NCI-H1092 treated with DMSO at 0.1 percent for 48 hours (cell line): ENCODE measurements at regions not wholly inside any gene's neighbourhood (a gene's known extent, or its start where the extent isn't known, plus 50 kb on each side); places are given as distances from the start of the nearest gene placed in this dataset.

Source experiments
- DNase-seq: peaks from one replicate; lab custom pipeline; 2025; lab: John Stamatoyannopoulos, UW

DNA sequence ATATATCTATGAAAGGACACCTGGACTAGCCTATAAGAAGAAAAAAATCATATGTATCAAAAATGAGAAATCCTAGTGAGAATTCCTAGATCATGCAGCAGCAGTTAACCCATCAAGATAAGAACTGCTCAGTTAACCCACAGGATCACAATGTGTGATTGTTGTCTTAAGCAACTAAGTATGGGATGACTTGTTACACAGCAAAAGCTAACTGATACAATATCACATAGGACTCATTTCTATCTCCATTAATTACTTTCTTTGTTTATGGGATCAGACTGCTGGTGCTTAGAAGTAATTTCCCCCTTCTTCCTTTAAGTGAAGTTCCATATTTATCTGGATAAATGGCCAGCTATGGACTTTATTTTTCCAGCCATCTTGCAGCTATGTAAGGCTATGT, 280.8 kb upstream of the MARCKS start:
- DNase-seq: no peak

DNA sequence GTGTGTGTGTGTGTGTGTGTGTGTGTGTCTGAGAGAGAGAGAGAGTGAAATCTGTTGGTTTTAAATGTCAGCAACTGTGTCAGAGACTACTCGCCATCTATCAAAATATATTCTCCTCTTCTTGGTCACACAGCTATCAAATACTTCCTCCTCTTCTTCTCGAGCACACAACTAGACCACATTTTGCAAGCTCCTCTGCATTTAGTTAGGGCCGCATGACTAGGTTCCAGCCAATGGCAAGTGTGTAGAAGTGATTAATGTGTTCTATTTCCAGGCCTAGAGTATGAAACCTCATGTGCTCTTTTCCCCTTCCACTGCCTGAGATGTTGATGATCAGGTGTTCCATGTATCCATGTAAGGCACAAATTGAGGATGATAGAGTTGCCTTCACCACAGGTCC, 278.5 kb upstream of the MARCKS start:
- DNase-seq: no peak

DNA sequence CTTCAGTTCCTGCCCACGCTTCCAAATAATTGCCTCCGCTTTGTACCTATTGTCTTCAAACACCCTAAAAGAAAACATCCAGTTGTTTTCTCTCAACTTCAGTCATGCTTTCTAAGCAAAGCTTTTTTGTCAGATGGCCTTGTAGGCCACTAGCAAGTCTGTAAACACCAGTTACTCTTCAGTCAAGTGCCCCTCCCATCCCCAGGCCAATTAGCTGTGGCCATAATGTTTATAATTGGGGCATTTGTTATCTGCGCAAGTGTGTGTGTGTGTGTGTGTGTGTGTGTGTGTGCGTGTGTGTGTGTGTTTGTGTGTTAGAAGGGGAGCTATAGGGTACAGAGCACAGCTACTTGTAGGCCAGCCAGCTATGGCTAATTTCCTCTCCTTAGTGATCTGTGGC, 272.4 kb upstream of the MARCKS start:
- DNase-seq: no peak

DNA sequence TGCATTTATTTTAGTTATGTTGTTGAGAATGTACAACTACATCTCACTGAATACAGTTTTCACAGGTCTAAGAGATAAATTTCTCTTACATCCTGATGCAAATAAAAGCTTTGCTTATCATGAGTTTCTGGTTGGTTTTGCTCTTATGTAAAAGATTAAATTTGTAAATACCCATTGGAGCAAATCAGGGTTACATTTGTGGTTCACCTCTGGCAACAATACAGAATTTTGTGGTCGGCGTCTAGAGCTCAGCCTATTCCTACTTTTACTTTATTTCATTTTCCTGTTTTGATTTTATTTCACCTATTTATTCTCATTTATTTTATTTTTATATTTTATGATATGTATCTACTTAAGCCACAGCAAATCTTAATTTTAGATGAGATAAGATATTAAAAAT, 271.9 kb upstream of the MARCKS start:
- DNase-seq: no peak

DNA sequence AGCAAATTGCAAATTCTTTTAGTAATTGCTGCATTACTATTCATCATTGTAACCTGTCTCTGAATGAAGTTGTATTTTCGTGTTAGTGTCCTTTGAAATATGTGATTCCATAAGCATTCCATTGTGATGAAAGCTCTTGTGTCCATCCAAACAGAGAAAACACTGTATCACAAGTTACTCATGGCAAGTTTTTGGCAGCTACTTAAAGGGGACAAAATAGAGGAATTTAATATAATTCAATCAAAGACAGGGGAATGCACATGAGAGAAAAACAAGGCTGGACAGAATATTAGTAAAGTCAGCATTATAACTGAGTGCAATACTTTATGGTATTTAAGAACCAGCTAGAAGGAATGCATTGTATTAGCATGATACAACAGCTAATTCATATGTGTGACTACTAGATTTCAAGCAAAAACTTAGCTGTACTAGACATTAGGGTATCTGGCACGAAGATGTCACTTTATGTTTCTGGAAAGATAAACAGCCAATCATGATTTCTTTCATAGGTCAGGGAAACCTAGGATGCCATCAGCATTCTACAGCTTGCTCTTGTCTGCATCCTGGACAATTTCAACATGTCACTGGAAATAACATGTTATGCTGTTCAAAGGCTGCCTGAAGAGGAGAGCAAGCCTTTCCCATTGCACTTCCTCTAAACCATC, 270.6 kb upstream of the MARCKS start:
- no peak for DNase-seq

DNA sequence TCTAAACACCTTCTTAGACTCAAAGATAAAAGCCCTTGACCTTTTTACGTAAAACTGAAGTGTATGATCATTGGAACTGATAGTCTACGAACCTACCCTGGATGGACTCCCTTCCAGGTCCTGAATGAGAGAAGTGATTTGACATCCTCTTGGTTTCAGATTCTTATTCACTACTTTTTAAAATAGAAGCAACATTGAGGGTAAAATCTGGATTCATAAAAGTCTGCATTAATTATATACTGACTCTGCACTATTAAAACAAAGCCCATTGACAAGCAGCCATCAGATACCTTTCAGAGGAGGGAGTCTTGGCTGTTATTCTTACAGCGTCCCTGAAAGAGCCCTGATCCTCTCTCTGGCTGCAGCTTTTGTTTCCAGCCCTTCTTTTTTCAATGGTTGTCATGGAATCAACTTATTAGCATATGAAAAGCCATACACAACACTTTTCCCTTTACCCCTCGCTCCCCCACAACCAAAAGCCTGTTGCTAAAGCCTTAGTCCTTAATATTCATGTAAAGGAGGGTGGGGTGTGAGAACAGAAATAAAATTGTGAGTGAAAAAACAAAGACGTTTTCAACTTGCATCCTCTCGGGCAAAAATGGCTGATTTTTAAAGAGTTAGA, 270.0 kb upstream of the MARCKS start:
- peak; percentile 68 for DNase-seq

DNA sequence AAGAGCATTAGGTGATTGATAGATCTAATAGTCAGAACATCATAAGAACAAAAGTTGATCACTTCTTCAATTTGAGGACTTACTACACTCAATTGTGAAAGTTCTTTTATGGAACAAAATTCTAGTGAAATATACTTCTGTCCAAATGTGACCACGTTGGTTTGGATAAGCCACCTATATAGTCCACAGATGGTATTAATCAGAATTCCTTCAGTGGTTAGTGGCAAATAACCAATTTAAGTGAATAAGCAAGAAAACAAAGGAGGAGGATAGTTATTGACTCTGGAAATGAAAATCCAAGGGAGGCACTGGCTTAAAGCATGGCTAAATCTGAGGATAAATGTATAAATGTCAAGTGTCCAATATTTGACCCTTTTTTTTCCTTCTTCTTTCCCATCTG, 268.5 kb upstream of the MARCKS start:
- DNase-seq: no peak

DNA sequence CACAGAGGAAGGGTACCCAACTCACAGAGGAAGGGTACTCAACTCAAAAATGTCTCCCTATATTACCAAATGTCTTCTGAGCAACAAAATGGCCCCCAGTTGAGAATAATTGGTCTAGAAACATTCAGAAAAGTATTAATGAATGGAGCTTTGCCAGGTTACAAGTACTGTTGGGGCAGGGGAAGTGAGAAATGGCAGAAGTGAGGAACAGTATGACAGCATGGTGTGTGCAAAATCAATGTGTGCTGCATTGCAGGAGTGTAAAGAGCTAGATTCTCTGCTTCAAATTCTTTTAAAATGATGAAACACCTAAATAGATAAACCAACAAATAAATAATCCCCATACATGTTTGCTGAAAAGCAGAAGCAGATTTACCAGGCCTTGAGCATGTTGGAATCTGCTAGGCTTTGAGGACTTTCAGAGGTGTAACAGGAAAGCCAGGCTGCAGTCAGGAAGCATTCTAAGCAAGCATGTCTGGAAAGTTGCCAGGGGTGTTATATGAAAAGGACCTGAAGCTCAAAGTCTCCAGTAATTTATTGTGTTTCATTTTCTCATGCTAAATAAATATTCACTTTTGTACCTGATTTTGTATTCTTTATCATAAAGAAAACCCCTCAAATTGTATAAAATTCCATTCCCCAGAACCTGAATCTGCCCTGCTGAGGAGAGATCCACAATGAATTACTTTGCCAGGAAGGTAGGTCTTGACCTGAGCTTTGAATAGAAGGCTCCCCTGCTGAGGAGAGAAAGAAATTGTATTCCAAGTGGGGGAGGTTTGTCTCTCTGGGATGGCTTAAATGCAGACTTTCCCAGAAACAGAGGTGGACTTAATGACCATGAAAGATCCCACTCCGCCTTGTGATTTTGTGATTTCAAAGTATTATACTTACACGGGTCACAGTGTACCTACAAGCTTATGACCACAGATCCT, 265.0 kb upstream of the MARCKS start:
- DNase-seq: peak; percentile 42

DNA sequence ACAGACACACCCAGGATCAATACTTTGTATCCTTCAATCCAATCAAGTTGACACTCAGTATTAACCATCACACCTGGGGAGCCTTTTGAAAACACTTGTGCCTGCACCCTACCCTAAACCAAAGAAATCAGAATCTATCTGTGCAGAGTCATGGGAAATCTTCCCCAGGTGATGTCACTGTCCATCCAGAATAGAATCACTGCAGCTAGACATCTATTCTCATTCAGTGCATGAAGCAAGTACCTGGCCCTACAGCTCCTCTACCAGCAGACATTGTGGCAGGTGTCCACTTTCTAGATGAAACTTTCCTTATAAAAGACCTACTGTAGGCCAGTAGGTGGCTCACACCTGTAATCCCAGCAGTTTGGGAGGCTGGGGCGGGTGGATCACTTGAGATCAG, 262.4 kb upstream of the MARCKS start:
- DNase-seq: no peak

DNA sequence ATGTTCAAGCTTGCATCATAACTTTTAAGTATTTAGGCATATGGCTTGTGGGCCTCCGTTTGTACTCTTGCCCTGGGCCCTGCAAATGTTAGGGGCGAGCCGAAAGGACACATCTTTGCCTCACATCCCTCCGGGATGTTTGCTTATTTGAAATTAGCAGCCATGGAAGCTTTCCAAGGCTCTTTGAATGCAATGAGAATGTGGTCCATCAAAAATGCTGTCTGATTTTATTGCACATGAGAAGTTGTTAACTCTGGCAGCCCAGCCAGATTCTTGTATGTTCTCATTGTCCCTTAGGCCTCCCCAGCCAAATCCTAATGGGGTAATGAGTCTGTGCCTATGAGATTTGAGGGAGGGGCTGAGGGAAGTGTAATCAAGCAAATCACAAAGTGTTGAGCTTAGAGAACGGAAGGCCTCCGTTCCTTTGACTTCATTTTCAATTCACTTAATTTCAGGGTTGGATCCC, 261.2 kb upstream of the MARCKS start:
- peak; percentile 69 for DNase-seq

DNA sequence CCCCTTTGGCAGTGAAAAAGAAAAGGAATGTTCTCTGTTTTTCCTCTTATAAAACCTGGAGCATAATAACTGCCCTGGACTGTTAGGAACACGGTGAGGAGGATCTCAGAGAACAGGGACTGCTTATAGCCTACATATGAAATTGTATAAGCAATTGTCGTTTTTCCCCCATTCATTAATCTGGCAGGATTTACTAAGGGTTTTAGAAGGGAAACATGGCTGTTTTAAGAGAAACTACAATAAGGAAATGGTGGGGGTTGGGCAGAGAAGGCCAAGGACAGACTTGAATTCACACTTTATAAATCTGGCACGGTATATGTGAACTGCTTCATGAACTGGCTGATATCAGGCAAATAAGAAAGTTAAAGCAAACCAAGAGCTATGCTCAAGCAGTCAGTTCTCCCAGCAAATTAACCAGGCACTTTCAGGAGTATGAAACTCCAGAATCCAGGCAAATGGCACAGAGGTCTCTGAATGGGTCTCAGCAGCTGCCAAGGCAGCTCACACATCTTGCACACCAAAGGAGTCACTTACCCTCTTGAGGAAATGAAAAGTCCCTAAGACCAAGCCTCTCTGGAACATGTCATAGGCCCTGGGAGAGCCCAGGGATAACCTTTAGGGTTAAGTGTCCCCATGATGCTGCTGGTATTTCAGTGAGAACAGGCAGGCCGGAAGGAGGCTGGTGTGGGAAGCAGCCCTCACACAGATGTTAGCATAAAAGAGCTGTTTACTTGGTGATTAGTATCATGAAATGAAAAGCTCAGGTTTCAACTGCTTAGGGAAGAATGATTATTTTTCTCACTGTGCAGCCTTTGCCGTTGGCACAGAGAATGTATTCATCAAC, 260.5 kb upstream of the MARCKS start:
- DNase-seq: peak; percentile 64

DNA sequence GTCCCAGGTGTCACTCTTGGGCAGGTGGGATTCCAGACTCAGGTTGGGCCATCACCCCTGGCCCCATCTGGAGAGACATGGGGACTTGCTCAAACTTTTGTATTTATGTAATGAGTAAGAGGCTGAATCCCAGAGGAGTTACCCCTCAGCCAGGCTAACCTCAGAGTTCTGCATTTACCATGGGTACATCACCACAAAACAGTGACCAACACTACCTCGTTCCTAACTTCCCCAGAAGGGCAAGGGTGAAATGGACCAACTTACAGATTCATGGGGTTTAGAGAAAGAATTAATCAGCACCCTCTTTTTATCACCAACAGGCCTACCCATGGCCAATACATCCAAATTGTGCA, 259.9 kb upstream of the MARCKS start:
- DNase-seq: no peak

DNA sequence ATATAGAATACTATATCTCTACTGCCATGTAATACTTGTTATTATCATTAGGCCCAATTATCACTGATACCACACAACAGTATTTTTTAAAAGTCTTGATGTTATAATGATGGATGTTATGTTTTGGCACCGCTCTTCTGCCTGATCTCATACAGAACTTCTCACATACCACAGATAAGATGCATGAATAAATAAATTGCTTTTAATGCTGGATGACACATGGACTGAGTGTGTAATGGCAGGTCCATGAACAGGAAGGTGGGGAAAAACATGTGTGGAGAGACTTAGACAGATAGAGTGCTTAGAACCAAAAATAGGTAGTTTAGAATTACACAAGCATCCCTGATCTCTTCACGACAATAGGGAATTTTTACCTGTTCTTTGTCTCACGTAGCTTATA, 258.4 kb upstream of the MARCKS start:
- no peak for DNase-seq

DNA sequence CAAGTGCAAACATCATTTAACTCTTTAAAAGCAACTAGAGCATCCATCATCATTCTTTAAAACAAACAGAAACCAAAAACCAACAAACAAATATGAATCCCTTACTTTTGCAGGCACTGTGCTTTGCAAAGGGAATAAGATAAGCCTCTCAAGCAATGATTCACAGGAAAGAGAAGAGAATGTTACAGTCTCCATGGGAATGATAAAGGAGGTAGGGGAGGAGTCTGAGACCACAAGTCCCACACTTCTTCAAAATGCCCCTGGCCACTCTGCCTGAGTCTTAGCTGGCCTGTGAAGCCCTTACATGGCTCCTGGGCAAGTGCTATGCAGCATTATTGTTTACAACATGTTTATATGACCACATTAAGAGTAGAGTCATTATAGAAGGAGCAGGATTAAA, 257.7 kb upstream of the MARCKS start:
- peak; percentile 8 for DNase-seq

DNA sequence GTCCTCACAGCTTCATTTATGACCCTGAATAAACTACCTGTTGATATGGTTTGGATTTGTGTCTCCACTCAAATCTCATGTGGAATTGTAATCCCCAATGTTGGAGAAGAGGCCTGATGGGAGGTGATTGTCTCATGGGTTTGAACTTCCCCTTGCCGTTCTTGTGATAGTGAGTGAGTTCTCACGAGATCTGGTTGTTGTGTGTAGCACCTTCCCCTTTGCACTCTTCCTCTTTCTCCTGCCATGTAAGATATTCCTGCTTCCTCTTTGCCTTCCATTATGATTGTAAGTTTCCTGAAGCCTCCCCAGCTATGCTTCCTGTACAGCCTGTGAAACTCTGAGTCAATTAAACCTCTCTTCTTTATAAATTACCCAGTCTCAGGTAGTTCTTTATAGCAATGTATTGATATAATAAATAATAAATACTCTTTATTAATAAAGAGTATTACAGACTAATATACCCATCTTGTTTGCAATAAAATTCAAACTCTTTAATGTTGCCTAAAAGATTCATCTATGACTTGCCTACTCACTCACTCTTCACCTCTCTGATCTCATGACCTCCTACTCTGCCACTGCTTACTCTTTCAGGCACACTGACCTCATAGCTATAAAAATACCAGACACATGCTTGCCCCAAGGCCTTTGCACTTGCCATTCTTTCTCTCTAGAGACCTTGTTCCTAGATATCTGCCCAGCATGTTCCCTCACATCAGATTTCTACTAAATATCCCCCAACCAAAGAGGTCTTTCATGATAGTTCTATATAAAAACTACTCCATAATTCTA, 256.4 kb upstream of the MARCKS start:
- no peak for DNase-seq

DNA sequence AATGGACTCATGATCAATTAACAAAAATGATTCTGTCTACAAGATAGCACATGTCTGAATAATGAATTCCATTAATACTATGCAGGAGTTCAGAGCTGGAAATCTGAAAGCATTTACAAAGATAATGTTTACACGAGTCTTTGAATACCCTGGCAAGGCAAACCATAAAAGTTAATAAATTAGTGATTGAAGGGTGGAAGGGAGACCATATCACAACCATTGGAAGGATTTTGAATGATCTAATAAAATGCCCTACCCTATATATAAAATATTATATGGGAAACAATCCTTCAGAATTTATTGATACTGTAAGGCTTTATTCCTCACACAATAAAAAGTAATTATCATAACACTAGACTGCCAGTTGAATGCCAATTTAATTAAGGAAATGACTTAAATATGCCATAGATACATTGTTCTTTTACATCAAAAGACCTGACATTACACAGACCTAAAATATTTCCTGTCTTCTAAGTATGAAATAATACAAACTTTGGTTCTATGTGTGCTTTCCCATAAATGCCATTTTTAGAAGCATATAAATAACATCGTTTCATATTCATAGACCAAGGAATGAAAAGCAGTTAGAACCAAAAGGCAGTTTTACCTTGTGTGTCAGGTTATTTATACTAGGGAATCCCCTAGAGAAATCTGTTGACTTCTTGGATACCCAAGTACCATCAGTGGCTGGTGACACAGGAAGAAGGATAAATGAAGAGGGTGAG, 249.2 kb upstream of the MARCKS start:
- DNase-seq: no peak

DNA sequence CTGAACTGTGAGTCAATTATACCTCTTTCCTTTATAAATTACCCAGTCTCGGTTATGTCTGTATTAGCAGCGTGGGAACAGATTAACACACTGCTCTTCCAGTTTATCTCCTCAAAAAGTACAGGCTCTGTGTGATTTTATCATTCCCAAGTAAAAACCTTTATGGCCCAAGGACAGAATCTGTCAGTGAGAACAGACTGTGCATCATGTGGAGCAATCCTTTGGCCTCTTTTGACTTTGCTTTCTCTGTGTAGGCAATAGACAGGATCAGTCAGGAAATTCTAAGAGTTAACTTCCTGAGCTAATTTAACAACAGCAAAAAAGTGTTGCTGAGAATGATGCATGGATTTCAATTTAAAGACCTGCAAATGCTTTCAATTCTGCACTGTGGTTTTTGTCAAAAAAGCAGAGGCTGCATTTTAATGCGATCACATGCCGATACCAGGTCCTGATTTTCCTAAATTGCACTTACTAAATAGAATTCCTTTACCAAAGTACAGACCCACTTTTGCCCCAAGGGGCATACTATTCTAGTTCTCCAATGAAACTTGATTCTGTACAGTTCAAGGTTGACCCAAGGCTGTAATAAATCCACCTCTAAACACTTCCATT, 246.7 kb upstream of the MARCKS start:
- no peak for DNase-seq

DNA sequence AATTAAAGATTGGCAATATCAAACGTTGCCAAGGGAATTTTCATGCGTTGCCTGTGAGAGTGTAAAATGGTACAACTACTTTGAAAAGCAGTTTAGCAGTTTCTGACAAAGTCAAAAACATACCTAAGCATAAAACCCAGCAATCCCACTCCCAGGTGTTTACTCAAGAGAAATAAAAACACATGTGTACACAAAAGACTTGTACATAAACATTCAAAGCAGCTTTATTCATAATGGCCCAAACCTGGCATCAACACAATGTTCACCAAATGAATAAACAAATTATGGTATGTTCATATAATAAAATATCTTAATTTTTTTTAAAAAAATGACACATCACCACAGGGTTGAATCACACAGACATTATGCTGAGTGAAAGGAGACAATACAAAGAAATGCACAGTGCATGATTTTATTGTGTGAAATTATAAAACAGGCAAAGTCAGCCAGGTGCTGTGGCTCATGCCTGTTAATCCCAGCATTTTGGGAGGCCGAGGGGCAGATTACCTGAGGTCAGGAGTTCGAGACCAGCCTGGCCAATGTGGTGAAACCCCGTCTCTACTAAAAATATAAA, 240.4 kb upstream of the MARCKS start:
- no peak for DNase-seq

DNA sequence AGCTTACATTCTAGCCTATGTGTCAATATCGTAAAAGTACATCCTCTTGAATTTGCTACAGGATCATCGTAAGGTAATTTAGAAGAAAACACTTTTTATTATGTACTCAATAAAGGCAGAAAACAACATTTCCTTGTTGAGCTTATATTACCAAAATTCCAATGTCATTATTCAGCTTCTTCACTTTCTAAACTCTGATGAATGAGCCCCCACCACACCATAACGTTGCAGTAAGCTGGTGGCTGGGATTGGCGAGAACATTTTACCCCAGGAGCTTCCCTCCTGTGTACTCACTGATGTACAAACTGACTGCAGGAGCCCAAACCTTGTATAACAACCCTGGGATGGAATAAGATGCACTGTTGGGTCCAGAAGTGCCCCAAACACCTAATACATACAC, 238.1 kb upstream of the MARCKS start:
- DNase-seq: no peak

DNA sequence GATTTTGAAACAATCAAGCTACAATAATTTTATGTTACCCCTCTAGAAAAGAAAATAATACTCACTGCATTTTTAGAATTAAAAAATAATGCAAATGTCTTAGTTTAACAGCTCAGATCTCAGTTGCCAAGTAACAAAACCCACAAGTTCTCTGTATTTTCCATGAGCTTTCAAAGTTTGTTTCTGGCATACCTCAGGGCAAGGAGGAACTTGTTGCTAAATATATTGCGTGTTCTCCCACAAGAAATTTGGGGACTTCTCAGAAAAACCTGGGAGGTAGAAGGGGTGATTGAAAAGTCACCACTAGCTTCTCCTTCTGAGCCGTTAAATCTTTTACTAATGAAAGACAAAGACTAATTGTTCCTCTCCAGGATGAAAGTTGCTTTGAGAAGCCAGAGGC, 236.8 kb upstream of the MARCKS start:
- DNase-seq: no peak
